Transverse colon (tissue), 4 donors: ENCODE measurements at regions not wholly inside any gene's neighbourhood (a gene's known extent, or its start where the extent isn't known, plus 50 kb on each side); places are given as distances from the start of the nearest gene placed in this dataset.

ENCODE experiments used
- DNase-seq: peaks from one replicate; pipeline ENCODE4 v3.0.0-alpha.2; 2019
- H3K27ac ChIP-seq, 4 donors: fragments of 200-600 bp; sonication (generic); 2 replicates each; pipeline ENCODE4 v1.5.1; 2016 to 2018; ENCODE audit warnings: inconsistent platforms in 4 of 4
- H3K27me3 ChIP-seq: fragments of 200-600 bp; sonication (generic); 2 replicates; pipeline ENCODE4 v1.5.1; 2017; ENCODE audit warnings: inconsistent platforms
- H3K36me3 ChIP-seq, 4 donors: fragments of 200-600 bp; sonication (generic); 2 replicates each; pipeline ENCODE4 v1.5.1; 2017 to 2019; ENCODE audit warnings: inconsistent platforms in 4 of 4
- H3K4me1 ChIP-seq, 4 donors: fragments of 200-600 bp; sonication (generic); 2 replicates each; pipeline ENCODE4 v1.5.1; 2017 to 2020; ENCODE audit warnings: inconsistent platforms in 4 of 4
- H3K4me3 ChIP-seq, 4 donors: fragments of 200-600 bp; sonication (generic); 1 replicate in 1 of 4; 2 replicates in 3 of 4; pipeline versions ENCODE4 v1.5.1 to v1.6.1; 2017 to 2019; ENCODE audit warnings: inconsistent platforms in 4 of 4
- H3K9me3 ChIP-seq, 2 donors: fragments of 200-600 bp; sonication (generic); 2 replicates each; pipeline ENCODE4 v1.5.1; 2017 to 2019; ENCODE audit warnings: inconsistent platforms in 2 of 2
- EP300 ChIP-seq: sonication (generic); formaldehyde crosslinking; IDR thresholded peaks from one replicate; pipeline ENCODE4 v1.6.1; 2017; ENCODE audit warnings: antibody characterized with exemption, low read depth
- POLR2A ChIP-seq: fragments of 450-650 bp; IDR thresholded peaks from one replicate; pipeline ENCODE4 v1.6.1; 2016; ENCODE audit warnings: antibody characterized with exemption, mild to moderate bottlenecking, moderate library complexity
- POLR2AphosphoS5 ChIP-seq, 3 donors: sonication (generic); formaldehyde crosslinking; IDR thresholded peaks; one replicate each; pipeline ENCODE4 v1.6.1; 2016; ENCODE audit warnings: antibody characterized with exemption in 3 of 3
- WGBS, 2 donors: methylation state at CpG; one replicate each; pipeline ENCODE4 v1.1.5; 2018; ENCODE audit warnings: low coverage in 1 of 2; 5-methylcytosine and 5-hydroxymethylcytosine counted together
- in situ Hi-C, 4 donors: fragments of 200-750 bp; cut with MboI; loops; one replicate each; pipeline versions ENCODE4 v1.15.0 to v1.15.1; 2017; ENCODE audit warnings: low sequenced_read_pairs in 3 of 4, low pct_ligation_motif_present in 1 of 4, low pct_unique_long_range_greater_than_20kb in 1 of 4
- intact Hi-C: fragments of 100-400 bp; cut with DNase I; formaldehyde crosslinking; loops from one replicate; pipeline ENCODE4 v1.15.1; 2023; ENCODE audit warnings: low total_unique reads
- TF ChIP-seq, protein P1 (sequence below), 5 experiments: fragments of 200-600 bp in 3 of 5; fragments of 450-650 bp in 2 of 5; sonication (generic) in 3 of 5; IDR thresholded peaks; 1 replicate in 2 of 5; 2 replicates in 3 of 5; pipeline ENCODE4 v1.5.1; 2016 to 2017; ENCODE audit warnings: antibody characterized with exemption in 5 of 5, inconsistent platforms in 3 of 5, mild to moderate bottlenecking in 2 of 5, moderate library complexity in 1 of 5

DNA sequence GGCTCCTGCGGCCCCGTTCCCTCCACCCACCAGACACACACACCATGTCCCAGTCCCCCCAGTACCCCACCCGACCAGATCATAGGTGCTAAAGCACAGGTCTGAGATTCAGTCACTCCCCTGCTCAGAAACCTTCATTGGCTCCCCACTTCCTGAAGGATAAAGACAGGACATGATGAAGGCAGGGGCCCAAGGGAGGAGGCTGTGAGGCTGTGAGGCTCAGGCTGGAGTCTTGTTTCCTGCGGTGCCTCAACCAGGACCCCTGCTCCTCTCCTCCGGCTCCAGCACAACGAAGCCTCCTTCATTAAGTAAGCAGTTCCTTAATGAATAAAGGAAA is 81.1 kb downstream of the NCR2 start:
- Histone ChIP-seq H3K4me3 (no peak overlapping the region), H3K9me3 (peaks cover 0 to 2% of the 10 kb centered on the region in 2 donors), H3K27ac (no peak overlapping the region), H3K36me3 (no peaks in the 10 kb centered on the region), H3K4me1 (no peaks in the 10 kb centered on the region), H3K27me3 (peaks cover 16% of the 10 kb centered on the region)
- intact Hi-C loops = no loop called here
- TF ChIP-seq EP300 (no peak), POLR2AphosphoS5 (IDR thresholded peaks at IDR 0.05) (no peak), POLR2A (no peak)
- TF ChIP-seq, protein P1, sequence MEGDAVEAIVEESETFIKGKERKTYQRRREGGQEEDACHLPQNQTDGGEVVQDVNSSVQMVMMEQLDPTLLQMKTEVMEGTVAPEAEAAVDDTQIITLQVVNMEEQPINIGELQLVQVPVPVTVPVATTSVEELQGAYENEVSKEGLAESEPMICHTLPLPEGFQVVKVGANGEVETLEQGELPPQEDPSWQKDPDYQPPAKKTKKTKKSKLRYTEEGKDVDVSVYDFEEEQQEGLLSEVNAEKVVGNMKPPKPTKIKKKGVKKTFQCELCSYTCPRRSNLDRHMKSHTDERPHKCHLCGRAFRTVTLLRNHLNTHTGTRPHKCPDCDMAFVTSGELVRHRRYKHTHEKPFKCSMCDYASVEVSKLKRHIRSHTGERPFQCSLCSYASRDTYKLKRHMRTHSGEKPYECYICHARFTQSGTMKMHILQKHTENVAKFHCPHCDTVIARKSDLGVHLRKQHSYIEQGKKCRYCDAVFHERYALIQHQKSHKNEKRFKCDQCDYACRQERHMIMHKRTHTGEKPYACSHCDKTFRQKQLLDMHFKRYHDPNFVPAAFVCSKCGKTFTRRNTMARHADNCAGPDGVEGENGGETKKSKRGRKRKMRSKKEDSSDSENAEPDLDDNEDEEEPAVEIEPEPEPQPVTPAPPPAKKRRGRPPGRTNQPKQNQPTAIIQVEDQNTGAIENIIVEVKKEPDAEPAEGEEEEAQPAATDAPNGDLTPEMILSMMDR (IDR thresholded peaks at IDR 0.05) = no peak
- in situ Hi-C loops = loop anchor here in 1 of 4 donors (25.0 kb wide), 1 partner anchor 171 kb away; no protein-coding TSS in a partner anchor
- WGBS, 2 donors = 76 to 86% methylated on average over 2 to 6 of the region's 6 CpGs
- DNase-seq = no peak

DNA sequence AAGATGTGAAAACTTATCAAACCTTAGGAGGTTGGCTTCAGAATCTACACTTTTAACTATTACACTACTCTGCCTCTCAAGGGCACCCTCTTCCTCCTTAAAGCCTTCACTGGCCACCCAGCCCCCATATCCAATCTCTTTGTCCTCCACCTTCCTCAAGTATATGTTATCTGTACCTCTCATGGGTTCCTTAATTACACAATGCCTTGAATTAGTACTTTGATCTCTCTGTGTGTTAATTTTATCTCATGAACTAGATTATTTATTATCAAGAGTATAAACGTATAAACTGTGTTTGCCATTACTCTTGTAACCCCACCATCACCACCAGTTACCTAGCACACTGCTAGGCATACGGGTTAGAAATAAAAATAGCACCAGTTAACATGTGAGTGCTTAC is 83.3 kb downstream of the NCR2 start:
- peaks cover 12% of the 10 kb centered on the region for H3K27me3 ChIP-seq
- 54 to 61% methylated on average over 2 of the region's 2 CpGs for WGBS, 2 donors

DNA sequence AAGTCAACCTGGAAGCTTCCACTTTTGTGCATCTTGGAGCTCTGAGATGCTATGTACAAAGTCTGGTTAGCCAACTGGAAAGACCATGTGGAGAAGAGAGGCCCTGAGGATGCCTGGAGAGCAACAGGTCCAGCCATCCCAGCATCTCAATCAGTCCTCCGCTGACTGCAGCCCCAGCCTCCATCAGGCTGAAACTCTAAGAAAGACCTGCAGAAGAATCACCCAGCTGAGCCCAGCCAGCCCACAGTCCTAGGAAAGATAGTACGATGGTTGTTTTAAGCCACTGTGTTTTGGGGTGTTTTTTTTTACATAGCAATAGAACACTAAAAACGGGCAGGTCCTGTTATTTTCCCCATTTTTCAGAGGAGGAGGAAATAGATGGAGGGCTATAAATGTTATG is 84.0 kb downstream of the NCR2 start:
- H3K27me3 ChIP-seq = peaks cover 12% of the 10 kb centered on the region
- peaks cover 0 to 2% of the 10 kb centered on the region in 2 donors for H3K9me3 ChIP-seq
- H3K27ac ChIP-seq = no peak overlapping the region
- no peak for DNase-seq
- WGBS, 2 donors = 76 to 86% methylated on average over 2 to 3 of the region's 3 CpGs
- H3K4me1 ChIP-seq = no peaks in the 10 kb centered on the region
- TF ChIP-seq, protein P1 (IDR thresholded peaks at IDR 0.05) = no peak
- TF ChIP-seq POLR2A (no peak), EP300 (no peak), POLR2AphosphoS5 (IDR thresholded peaks at IDR 0.05) (no peak)
- intact Hi-C loops = no loop called here
- no peaks in the 10 kb centered on the region for H3K36me3 ChIP-seq
- no peak overlapping the region for H3K4me3 ChIP-seq
- in situ Hi-C loops = loop anchor here in 1 of 4 donors (25.0 kb wide), 1 partner anchor 168 kb away; no protein-coding TSS in a partner anchor

More for the DNA sequence above, 83.3 kb downstream of the NCR2 start:
- DNase-seq = no peak
- intact Hi-C loops = no loop called here
- no peaks in the 10 kb centered on the region for H3K4me1 ChIP-seq
- in situ Hi-C loops = loop anchor here in 1 of 4 donors (25.0 kb wide), 1 partner anchor 169 kb away; no protein-coding TSS in a partner anchor
- no peak overlapping the region for H3K27ac ChIP-seq
- H3K36me3 ChIP-seq = no peaks in the 10 kb centered on the region
- TF ChIP-seq POLR2AphosphoS5 (IDR thresholded peaks at IDR 0.05) (no peak), POLR2A (no peak), EP300 (no peak)
- TF ChIP-seq, protein P1 (IDR thresholded peaks at IDR 0.05) = no peak
- H3K9me3 ChIP-seq = peaks cover 0 to 2% of the 10 kb centered on the region in 2 donors
- H3K4me3 ChIP-seq = no peak overlapping the region

DNA sequence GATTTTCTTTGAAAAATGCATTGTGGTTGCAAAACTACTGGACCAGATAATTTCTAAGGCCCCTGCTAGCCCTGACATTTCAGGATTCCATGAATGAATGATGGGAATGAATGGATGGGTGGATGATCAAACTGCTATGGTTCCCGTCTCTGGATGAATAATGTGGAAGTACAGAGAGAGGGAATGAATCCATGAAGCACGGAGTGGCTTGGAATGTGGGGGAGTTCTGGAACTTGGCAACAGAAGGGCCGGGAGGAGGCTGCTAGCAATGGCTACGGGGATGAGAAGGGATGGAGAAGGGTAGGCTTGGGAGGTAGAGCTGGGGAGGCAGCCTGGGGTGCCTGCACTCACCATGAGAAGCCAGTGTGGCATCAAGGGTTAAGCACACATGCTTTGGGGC is 84.8 kb downstream of the NCR2 start:
- intact Hi-C loops (loop anchor here (5.0 kb wide), 1 partner anchor 172 kb away; no protein-coding TSS in a partner anchor), in situ Hi-C loops (loop anchor here in 3 of 4 donors (10.0 to 25.0 kb wide), 2 partner anchors 167 to 175 kb away; no protein-coding TSS in a partner anchor)
- peaks cover 12% of the 10 kb centered on the region for H3K27me3 ChIP-seq
- H3K4me1 ChIP-seq = no peaks in the 10 kb centered on the region
- 81 to 89% methylated on average over 4 of the region's 4 CpGs for WGBS, 2 donors
- TF ChIP-seq POLR2AphosphoS5 (IDR thresholded peaks at IDR 0.05) (no peak), POLR2A (no peak), EP300 (no peak)
- TF ChIP-seq, protein P1 (IDR thresholded peaks at IDR 0.05) = no peak
- DNase-seq = no peak
- H3K9me3 ChIP-seq = peaks cover 0 to 2% of the 10 kb centered on the region in 2 donors
- no peak overlapping the region for H3K27ac ChIP-seq
- no peaks in the 10 kb centered on the region for H3K36me3 ChIP-seq
- H3K4me3 ChIP-seq = no peak overlapping the region
